ENCODE measurements at regions not wholly inside any gene's neighbourhood (a gene's known extent, or its start where the extent isn't known, plus 50 kb on each side); places are given as distances from the start of the nearest gene placed in this dataset.

- Histone ChIP-seq H3K4me1 (ENCODE audit: control insufficient read depth, insufficient read depth, low read length) (no peaks in the 10 kb centered on the region), H3K36me3 (ENCODE audit: control insufficient read depth, insufficient read depth, low read length) (no peaks in the 10 kb centered on the region), H3K9ac (ENCODE audit: low read length) (no peak overlapping the region), H3K4me3 (ENCODE audit: low read length) (no peak overlapping the region), H3K9me3 (ENCODE audit: control insufficient read depth, low read length) (no peaks in the 10 kb centered on the region), H3K27me3 (ENCODE audit: control insufficient read depth, insufficient read depth, low read length) (no peaks in the 10 kb centered on the region)
These were observed 435.0 kb upstream of the NR2F2 start for GRCh38 chr15:95895508-95895907.

GRCh38 chr15:95897651-95898050, 432.8 kb upstream of the NR2F2 start:
- no peaks in the 10 kb centered on the region for H3K36me3 ChIP-seq (ENCODE audit: control insufficient read depth, insufficient read depth, low read length)
- no peaks in the 10 kb centered on the region for H3K9me3 ChIP-seq (ENCODE audit: control insufficient read depth, low read length)
- no peaks in the 10 kb centered on the region for H3K4me1 ChIP-seq (ENCODE audit: control insufficient read depth, insufficient read depth, low read length)
- no peak overlapping the region for H3K4me3 ChIP-seq (ENCODE audit: low read length)
- no peak overlapping the region for H3K9ac ChIP-seq (ENCODE audit: low read length)
- H3K27me3 ChIP-seq (ENCODE audit: control insufficient read depth, insufficient read depth, low read length) = no peaks in the 10 kb centered on the region

GRCh38 chr15:95898761-95899160, 431.7 kb upstream of the NR2F2 start:
- Histone ChIP-seq H3K27me3 (ENCODE audit: control insufficient read depth, insufficient read depth, low read length) (no peaks in the 10 kb centered on the region), H3K36me3 (ENCODE audit: control insufficient read depth, insufficient read depth, low read length) (no peaks in the 10 kb centered on the region), H3K4me1 (ENCODE audit: control insufficient read depth, insufficient read depth, low read length) (no peaks in the 10 kb centered on the region), H3K9ac (ENCODE audit: low read length) (no peak overlapping the region), H3K9me3 (ENCODE audit: control insufficient read depth, low read length) (no peaks in the 10 kb centered on the region), H3K4me3 (ENCODE audit: low read length) (no peak overlapping the region)

- H3K36me3 ChIP-seq (ENCODE audit: control insufficient read depth, insufficient read depth, low read length) = no peaks in the 10 kb centered on the region
- no peak overlapping the region for H3K9ac ChIP-seq (ENCODE audit: low read length)
- no peaks in the 10 kb centered on the region for H3K9me3 ChIP-seq (ENCODE audit: control insufficient read depth, low read length)
- no peaks in the 10 kb centered on the region for H3K27me3 ChIP-seq (ENCODE audit: control insufficient read depth, insufficient read depth, low read length)
- H3K4me3 ChIP-seq (ENCODE audit: low read length) = no peak overlapping the region
- no peaks in the 10 kb centered on the region for H3K4me1 ChIP-seq (ENCODE audit: control insufficient read depth, insufficient read depth, low read length)
These were observed 429.2 kb upstream of the NR2F2 start for GRCh38 chr15:95901271-95901670.

- no peaks in the 10 kb centered on the region for H3K9me3 ChIP-seq (ENCODE audit: control insufficient read depth, low read length)
- no peaks in the 10 kb centered on the region for H3K27me3 ChIP-seq (ENCODE audit: control insufficient read depth, insufficient read depth, low read length)
- H3K36me3 ChIP-seq (ENCODE audit: control insufficient read depth, insufficient read depth, low read length) = no peaks in the 10 kb centered on the region
- H3K9ac ChIP-seq (ENCODE audit: low read length) = no peak overlapping the region
- no peaks in the 10 kb centered on the region for H3K4me1 ChIP-seq (ENCODE audit: control insufficient read depth, insufficient read depth, low read length)
- H3K4me3 ChIP-seq (ENCODE audit: low read length) = no peak overlapping the region
These were observed 427.9 kb upstream of the NR2F2 start for GRCh38 chr15:95902606-95903005.

- Histone ChIP-seq H3K9me3 (ENCODE audit: control insufficient read depth, low read length) (no peaks in the 10 kb centered on the region), H3K4me3 (ENCODE audit: low read length) (no peak overlapping the region), H3K9ac (ENCODE audit: low read length) (no peak overlapping the region), H3K36me3 (ENCODE audit: control insufficient read depth, insufficient read depth, low read length) (no peaks in the 10 kb centered on the region), H3K4me1 (ENCODE audit: control insufficient read depth, insufficient read depth, low read length) (no peaks in the 10 kb centered on the region), H3K27me3 (ENCODE audit: control insufficient read depth, insufficient read depth, low read length) (no peaks in the 10 kb centered on the region)
These were observed 427.1 kb upstream of the NR2F2 start for GRCh38 chr15:95903352-95903751.

- H3K4me3 ChIP-seq (ENCODE audit: low read length) = no peak overlapping the region
- no peaks in the 10 kb centered on the region for H3K36me3 ChIP-seq (ENCODE audit: control insufficient read depth, insufficient read depth, low read length)
- no peak overlapping the region for H3K9ac ChIP-seq (ENCODE audit: low read length)
- no peaks in the 10 kb centered on the region for H3K4me1 ChIP-seq (ENCODE audit: control insufficient read depth, insufficient read depth, low read length)
- no peaks in the 10 kb centered on the region for H3K9me3 ChIP-seq (ENCODE audit: control insufficient read depth, low read length)
- no peaks in the 10 kb centered on the region for H3K27me3 ChIP-seq (ENCODE audit: control insufficient read depth, insufficient read depth, low read length)
These were observed 419.8 kb upstream of the NR2F2 start for GRCh38 chr15:95910643-95911212.

- no peaks in the 10 kb centered on the region for H3K4me1 ChIP-seq (ENCODE audit: control insufficient read depth, insufficient read depth, low read length)
These were observed 418.8 kb upstream of the NR2F2 start for GRCh38 chr15:95911570-95912279.

GRCh38 chr15:95912280-95912625, 418.2 kb upstream of the NR2F2 start:
- H3K27me3 ChIP-seq (ENCODE audit: control insufficient read depth, insufficient read depth, low read length) = no peaks in the 10 kb centered on the region

More at GRCh38 chr15:95911570-95912279, 418.8 kb upstream of the NR2F2 start:
- H3K4me3 ChIP-seq (ENCODE audit: low read length) = no peak overlapping the region
- H3K27me3 ChIP-seq (ENCODE audit: control insufficient read depth, insufficient read depth, low read length) = no peaks in the 10 kb centered on the region
- no peaks in the 10 kb centered on the region for H3K9me3 ChIP-seq (ENCODE audit: control insufficient read depth, low read length)
- no peak overlapping the region for H3K9ac ChIP-seq (ENCODE audit: low read length)
- no peaks in the 10 kb centered on the region for H3K36me3 ChIP-seq (ENCODE audit: control insufficient read depth, insufficient read depth, low read length)

GRCh38 chr15:95912728-95913127, 417.8 kb upstream of the NR2F2 start:
- Histone ChIP-seq H3K4me3 (ENCODE audit: low read length) (no peak overlapping the region), H3K36me3 (ENCODE audit: control insufficient read depth, insufficient read depth, low read length) (no peaks in the 10 kb centered on the region), H3K9ac (ENCODE audit: low read length) (no peak overlapping the region), H3K27me3 (ENCODE audit: control insufficient read depth, insufficient read depth, low read length) (no peaks in the 10 kb centered on the region), H3K9me3 (ENCODE audit: control insufficient read depth, low read length) (no peaks in the 10 kb centered on the region), H3K4me1 (ENCODE audit: control insufficient read depth, insufficient read depth, low read length) (no peaks in the 10 kb centered on the region)

More at GRCh38 chr15:95912280-95912625, 418.2 kb upstream of the NR2F2 start:
- H3K36me3 ChIP-seq (ENCODE audit: control insufficient read depth, insufficient read depth, low read length) = no peaks in the 10 kb centered on the region
- H3K9me3 ChIP-seq (ENCODE audit: control insufficient read depth, low read length) = no peaks in the 10 kb centered on the region
- H3K4me3 ChIP-seq (ENCODE audit: low read length) = no peak overlapping the region
- no peak overlapping the region for H3K9ac ChIP-seq (ENCODE audit: low read length)
- H3K4me1 ChIP-seq (ENCODE audit: control insufficient read depth, insufficient read depth, low read length) = no peaks in the 10 kb centered on the region

GRCh38 chr15:95916568-95916967, 413.9 kb upstream of the NR2F2 start:
- H3K36me3 ChIP-seq (ENCODE audit: control insufficient read depth, insufficient read depth, low read length) = no peaks in the 10 kb centered on the region
- H3K4me3 ChIP-seq (ENCODE audit: low read length) = no peak overlapping the region
- no peaks in the 10 kb centered on the region for H3K9me3 ChIP-seq (ENCODE audit: control insufficient read depth, low read length)
- no peaks in the 10 kb centered on the region for H3K27me3 ChIP-seq (ENCODE audit: control insufficient read depth, insufficient read depth, low read length)
- H3K4me1 ChIP-seq (ENCODE audit: control insufficient read depth, insufficient read depth, low read length) = no peaks in the 10 kb centered on the region
- no peak overlapping the region for H3K9ac ChIP-seq (ENCODE audit: low read length)

- H3K36me3 ChIP-seq (ENCODE audit: control insufficient read depth, insufficient read depth, low read length) = no peaks in the 10 kb centered on the region
- H3K9me3 ChIP-seq (ENCODE audit: control insufficient read depth, low read length) = no peaks in the 10 kb centered on the region
- H3K9ac ChIP-seq (ENCODE audit: low read length) = no peak overlapping the region
- no peak overlapping the region for H3K4me3 ChIP-seq (ENCODE audit: low read length)
- H3K27me3 ChIP-seq (ENCODE audit: control insufficient read depth, insufficient read depth, low read length) = no peaks in the 10 kb centered on the region
- H3K4me1 ChIP-seq (ENCODE audit: control insufficient read depth, insufficient read depth, low read length) = no peaks in the 10 kb centered on the region
These were observed 412.0 kb upstream of the NR2F2 start for GRCh38 chr15:95918525-95918924.

All from mucosa of stomach (tissue), 1 donor.